ENCODE measurements at regions not wholly inside any gene's neighbourhood (a gene's known extent, or its start where the extent isn't known, plus 50 kb on each side); places are given as distances from the start of the nearest gene placed in this dataset.

DNA sequence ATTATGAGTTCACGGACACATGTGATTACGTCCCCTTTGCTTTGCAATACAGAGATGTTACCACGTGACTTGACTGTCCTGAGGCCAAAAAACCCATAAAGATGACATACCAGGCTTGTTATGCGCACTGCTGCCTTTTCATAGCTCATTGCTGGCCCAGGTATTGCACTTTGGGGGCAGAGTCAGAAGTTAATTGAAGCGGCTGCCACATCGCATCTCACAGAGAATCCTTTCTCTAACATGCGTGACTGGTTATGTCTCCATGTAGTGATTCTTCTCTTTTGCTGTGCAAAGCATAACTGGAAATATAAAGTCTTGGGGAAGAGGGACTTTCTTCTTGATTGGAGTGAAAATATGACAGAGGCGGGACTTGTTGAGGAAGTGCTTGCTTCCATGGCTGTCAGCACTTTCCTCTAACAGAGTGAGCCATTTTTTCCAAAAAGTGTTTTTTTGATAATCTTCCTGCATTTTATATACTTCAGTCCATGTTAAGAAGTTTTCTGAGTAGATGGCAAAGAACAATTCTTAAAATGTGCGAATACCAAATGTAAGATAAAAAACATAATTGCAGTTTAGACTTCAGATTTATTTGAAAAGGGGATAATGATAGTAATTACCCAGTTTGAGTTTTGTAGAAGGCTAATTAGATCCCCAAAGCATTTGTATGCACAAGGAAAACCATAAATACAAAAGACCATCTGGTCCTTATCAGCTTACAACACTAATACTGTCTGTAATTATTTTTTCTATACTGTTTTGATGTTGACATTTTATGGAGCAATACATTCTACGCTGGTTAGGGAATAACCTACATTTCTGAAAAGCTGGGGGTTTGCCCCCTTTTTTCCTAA, 324.6 kb upstream of the MTNR1B start:
- Histone ChIP-seq H3K27ac (ENCODE audit: low read depth in 1 of 2, low read length in 2 of 2) (no peak overlapping the region), H3K27me3 (ENCODE audit: control insufficient read depth in 4 of 4, insufficient read depth in 4 of 4, low read length in 3 of 4) (no peaks in the 10 kb centered on the region), H3K4me1 (ENCODE audit: control insufficient read depth in 4 of 4, insufficient read depth in 4 of 4, low read length in 3 of 4) (no peaks in the 10 kb centered on the region), H3K4me3 (ENCODE audit: low read depth in 1 of 3, low read length in 3 of 3) (no peak overlapping the region), H3K9me3 (ENCODE audit: control insufficient read depth in 4 of 4, low read length in 3 of 4) (no peaks in the 10 kb centered on the region), H3K36me3 (ENCODE audit: control insufficient read depth in 4 of 4, insufficient read depth in 3 of 4, low read depth in 1 of 4, low read length in 3 of 4) (no peaks in the 10 kb centered on the region), H3K9ac (ENCODE audit: low read depth in 1 of 2, low read length in 2 of 2) (no peak overlapping the region)
- TF ChIP-seq YY1 (IDR thresholded peaks at IDR 0.05) = no peak
- TF ChIP-seq EGR1 (IDR thresholded peaks at IDR 0.05; ENCODE audit: low read depth in 2 of 2) = no peak
- no peak for TF ChIP-seq HNF4G (IDR thresholded peaks at IDR 0.05)
- no peak for TF ChIP-seq NR2F2 (IDR thresholded peaks at IDR 0.05)
- no peak for TF ChIP-seq GABPA (IDR thresholded peaks at IDR 0.05 in 1 of 2, conservative IDR thresholded peaks at IDR 0.05 in 1 of 2)
- TF ChIP-seq TAF1 (conservative IDR thresholded peaks at IDR 0.05) = no peak
- TF ChIP-seq RAD21 (IDR thresholded peaks at IDR 0.05) = no peak
- TF ChIP-seq, protein P1, sequence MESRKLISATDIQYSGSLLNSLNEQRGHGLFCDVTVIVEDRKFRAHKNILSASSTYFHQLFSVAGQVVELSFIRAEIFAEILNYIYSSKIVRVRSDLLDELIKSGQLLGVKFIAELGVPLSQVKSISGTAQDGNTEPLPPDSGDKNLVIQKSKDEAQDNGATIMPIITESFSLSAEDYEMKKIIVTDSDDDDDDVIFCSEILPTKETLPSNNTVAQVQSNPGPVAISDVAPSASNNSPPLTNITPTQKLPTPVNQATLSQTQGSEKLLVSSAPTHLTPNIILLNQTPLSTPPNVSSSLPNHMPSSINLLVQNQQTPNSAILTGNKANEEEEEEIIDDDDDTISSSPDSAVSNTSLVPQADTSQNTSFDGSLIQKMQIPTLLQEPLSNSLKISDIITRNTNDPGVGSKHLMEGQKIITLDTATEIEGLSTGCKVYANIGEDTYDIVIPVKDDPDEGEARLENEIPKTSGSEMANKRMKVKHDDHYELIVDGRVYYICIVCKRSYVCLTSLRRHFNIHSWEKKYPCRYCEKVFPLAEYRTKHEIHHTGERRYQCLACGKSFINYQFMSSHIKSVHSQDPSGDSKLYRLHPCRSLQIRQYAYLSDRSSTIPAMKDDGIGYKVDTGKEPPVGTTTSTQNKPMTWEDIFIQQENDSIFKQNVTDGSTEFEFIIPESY (IDR thresholded peaks at IDR 0.05) = no peak
- DNase-seq (ENCODE audit: low spot score) = no peak
- WGBS = 84% methylated on average over 10 of the region's 10 CpGs

DNA sequence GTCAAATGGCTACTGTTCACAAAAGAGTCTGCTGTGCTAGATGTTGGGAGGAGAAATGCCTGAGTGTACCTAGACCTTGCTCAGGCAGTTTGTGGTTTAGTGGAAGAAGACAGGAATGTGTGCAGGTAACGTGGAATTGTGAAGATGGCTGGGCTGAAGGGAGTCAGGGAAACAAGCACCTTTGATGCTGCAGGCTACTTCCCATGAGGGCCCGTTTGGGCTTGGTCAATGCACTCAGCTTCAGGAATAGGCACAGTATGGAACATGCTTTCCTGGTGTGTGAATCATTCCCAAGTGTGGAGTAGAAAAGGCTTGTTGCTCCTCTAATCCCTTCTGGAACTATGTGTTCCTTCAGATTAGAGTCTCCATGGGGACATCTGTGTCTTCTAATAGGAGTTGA, 318.3 kb upstream of the MTNR1B start:
- 63% methylated on average over 2 of the region's 2 CpGs for WGBS
- H3K27me3 ChIP-seq (ENCODE audit: control insufficient read depth in 4 of 4, insufficient read depth in 4 of 4, low read length in 3 of 4) = no peaks in the 10 kb centered on the region
- no peak overlapping the region for H3K4me3 ChIP-seq (ENCODE audit: low read depth in 1 of 3, low read length in 3 of 3)
- H3K27ac ChIP-seq (ENCODE audit: low read depth in 1 of 2, low read length in 2 of 2) = no peak overlapping the region
- no peaks in the 10 kb centered on the region for H3K4me1 ChIP-seq (ENCODE audit: control insufficient read depth in 4 of 4, insufficient read depth in 4 of 4, low read length in 3 of 4)
- TF ChIP-seq FOXA2 (IDR thresholded peaks at IDR 0.05) (no peak), FOXA1 (IDR thresholded peaks at IDR 0.05) (no peak), GABPA (IDR thresholded peaks at IDR 0.05 in 1 of 2, conservative IDR thresholded peaks at IDR 0.05 in 1 of 2) (no peak), SP1 (IDR thresholded peaks at IDR 0.05) (no peak), JUND (IDR thresholded peaks at IDR 0.05) (no peak), YY1 (IDR thresholded peaks at IDR 0.05) (no peak), EGR1 (IDR thresholded peaks at IDR 0.05; ENCODE audit: low read depth in 2 of 2) (no peak)
- TF ChIP-seq, protein P2, sequence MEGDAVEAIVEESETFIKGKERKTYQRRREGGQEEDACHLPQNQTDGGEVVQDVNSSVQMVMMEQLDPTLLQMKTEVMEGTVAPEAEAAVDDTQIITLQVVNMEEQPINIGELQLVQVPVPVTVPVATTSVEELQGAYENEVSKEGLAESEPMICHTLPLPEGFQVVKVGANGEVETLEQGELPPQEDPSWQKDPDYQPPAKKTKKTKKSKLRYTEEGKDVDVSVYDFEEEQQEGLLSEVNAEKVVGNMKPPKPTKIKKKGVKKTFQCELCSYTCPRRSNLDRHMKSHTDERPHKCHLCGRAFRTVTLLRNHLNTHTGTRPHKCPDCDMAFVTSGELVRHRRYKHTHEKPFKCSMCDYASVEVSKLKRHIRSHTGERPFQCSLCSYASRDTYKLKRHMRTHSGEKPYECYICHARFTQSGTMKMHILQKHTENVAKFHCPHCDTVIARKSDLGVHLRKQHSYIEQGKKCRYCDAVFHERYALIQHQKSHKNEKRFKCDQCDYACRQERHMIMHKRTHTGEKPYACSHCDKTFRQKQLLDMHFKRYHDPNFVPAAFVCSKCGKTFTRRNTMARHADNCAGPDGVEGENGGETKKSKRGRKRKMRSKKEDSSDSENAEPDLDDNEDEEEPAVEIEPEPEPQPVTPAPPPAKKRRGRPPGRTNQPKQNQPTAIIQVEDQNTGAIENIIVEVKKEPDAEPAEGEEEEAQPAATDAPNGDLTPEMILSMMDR (IDR thresholded peaks at IDR 0.05; ENCODE audit: low read depth, low read length, missing input control) = no peak
- TF ChIP-seq, protein P1 (IDR thresholded peaks at IDR 0.05) = no peak
- TF ChIP-seq, protein P3, sequence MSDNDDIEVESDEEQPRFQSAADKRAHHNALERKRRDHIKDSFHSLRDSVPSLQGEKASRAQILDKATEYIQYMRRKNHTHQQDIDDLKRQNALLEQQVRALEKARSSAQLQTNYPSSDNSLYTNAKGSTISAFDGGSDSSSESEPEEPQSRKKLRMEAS (IDR thresholded peaks at IDR 0.05) = no peak
- DNase-seq (ENCODE audit: low spot score) = no peak
- no peaks in the 10 kb centered on the region for H3K36me3 ChIP-seq (ENCODE audit: control insufficient read depth in 4 of 4, insufficient read depth in 3 of 4, low read depth in 1 of 4, low read length in 3 of 4)
- no peaks in the 10 kb centered on the region for H3K9me3 ChIP-seq (ENCODE audit: control insufficient read depth in 4 of 4, low read length in 3 of 4)
- no peak overlapping the region for H3K9ac ChIP-seq (ENCODE audit: low read depth in 1 of 2, low read length in 2 of 2)

Data from liver (tissue), 8 donors.